DMS114 treated with DMSO at 0.1 percent for 48 hours (cell line): ENCODE measurements at regions not wholly inside any gene's neighbourhood (a gene's known extent, or its start where the extent isn't known, plus 50 kb on each side); places are given as distances from the start of the nearest gene placed in this dataset.

Source experiments
- DNase-seq: peaks from one replicate; lab custom pipeline; 2025; ENCODE audit not compliant: unreplicated experiment; lab: John Stamatoyannopoulos, UW

DNA sequence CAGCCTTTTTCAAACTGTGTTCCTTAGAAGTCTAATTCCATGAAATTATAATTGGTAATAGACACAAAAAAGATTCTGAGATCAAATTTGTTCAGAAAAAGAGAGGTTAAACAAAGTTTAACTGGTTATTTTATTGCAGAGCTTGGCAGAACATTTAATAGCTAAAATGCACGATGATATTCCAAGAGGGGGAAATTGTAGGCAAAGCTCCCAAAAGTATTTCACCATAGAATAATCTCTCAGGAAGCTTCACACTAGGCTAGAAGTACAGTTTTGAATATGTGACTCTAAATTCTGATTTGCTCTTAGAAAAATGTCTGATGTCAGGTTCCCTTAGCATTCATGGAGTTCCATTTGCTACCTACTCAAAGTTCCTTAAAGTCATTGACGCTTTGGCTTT lies 292.4 kb upstream of the SETBP1 start:
- DNase-seq, result no peak

GRCh38 chr18:44392933-44393332 lies 287.8 kb upstream of the SETBP1 start:
- no peak for DNase-seq

DNA sequence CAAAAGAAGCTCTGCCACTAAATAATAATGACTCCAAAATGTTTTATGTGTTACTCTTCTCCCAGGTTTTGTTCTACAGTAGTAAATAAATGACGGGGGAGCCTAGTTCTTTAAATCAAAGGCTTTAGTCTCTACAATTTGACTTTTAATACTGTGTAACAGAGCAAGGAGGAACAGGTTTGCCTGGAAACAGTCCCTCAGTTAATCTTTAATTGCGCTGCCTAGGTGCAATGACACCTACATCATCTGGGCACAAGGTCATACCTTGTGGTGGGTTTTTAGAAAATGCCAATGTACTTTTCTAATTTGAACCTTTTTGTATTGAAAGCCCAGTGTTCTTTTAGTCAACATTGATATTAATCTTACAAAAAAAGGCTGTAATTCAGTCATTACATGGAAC lies 287.3 kb upstream of the SETBP1 start:
- no peak for DNase-seq

GRCh38 chr18:44396550-44396949 lies 284.1 kb upstream of the SETBP1 start:
- no peak for DNase-seq

GRCh38 chr18:44409071-44409470 lies 271.6 kb upstream of the SETBP1 start:
- no peak for DNase-seq

GRCh38 chr18:44409515-44409914 lies 271.2 kb upstream of the SETBP1 start:
- no peak for DNase-seq

GRCh38 chr18:44410740-44411139 lies 269.9 kb upstream of the SETBP1 start:
- no peak for DNase-seq

- DNase-seq, result no peak
Observed at GRCh38 chr18:44411262-44411905, 269.3 kb upstream of the SETBP1 start.

GRCh38 chr18:44411976-44412375 lies 268.7 kb upstream of the SETBP1 start:
- no peak for DNase-seq

- DNase-seq, result no peak
Observed at GRCh38 chr18:44423814-44424644, 256.7 kb upstream of the SETBP1 start.

GRCh38 chr18:44424645-44425035 lies 256.0 kb upstream of the SETBP1 start:
- DNase-seq, result no peak

DNA sequence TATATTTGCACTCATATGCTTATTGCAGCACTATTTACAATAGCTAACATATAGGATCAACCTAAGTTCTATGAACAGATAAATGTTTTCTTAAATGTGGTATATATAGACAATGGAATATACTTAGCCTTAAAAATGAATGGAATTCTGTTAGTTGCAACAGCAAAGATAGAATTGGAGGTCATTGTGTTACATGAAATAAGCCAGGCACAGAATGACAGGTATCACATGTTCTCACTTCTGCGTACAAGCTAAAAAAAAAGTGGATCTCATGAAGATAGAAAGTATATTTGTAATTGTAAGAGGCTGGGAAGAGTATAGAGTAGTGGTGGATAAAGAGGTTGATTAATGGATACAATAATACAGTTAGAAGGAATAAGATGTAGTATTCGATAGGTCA lies 255.5 kb upstream of the SETBP1 start:
- DNase-seq, result no peak

DNA sequence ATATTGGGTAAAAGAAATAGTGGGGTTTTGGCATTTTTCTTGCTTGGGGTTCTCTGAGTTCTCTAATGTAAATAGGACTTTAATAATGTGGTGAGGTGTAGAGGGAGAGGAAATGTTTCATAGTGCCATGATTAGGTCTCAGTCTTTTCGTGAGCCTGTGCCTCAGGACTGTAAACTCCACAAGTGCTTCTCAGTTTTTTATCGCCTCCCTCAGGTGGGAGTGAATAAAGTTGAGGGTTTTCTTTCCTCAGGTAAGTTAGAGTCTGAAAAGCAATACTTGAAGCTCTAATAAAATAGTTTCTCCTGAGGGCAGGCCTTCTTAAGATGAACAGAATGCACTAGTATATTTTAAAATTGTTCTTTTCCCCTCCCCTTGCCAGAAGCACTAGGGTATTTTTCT lies 243.1 kb upstream of the SETBP1 start:
- DNase-seq, result no peak

DNA sequence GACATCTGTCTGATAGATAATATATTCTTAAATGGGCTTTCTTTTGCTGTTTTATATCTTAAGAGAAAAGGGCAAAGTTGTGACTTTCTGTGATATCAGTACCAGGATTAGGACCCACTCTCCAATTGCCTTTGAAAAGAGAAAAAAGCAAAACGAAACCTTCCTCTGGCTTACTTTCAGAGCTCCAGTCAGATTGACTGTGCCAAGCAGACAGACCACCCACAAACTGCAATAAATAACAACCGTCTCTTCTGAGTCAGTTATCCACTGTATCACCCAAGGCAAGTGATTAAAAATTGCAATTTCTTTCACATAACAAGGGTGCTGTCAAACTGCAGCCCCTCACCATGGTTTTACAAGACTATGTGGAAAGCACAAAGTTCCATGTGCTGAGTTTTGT lies 230.5 kb upstream of the SETBP1 start:
- DNase-seq, result no peak

DNA sequence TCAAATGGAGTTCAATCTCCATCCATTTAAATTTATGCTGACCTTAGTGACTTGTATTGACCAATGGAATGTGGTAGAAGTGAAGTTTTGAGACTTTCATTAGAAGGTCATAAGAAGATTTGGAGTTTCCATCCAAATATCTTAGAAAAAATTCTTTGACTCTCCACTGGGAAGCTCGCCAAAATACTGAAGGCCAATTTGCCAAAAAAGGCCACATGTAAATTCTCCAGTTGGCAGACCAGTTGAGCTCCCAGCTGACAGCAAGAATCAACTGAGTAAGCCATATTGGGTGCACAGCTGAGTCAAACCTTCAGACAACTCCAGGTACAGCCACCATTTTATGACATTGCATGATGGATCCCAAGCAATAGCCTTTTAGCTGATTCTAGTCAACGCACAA lies 228.3 kb upstream of the SETBP1 start:
- DNase-seq, result no peak

DNA sequence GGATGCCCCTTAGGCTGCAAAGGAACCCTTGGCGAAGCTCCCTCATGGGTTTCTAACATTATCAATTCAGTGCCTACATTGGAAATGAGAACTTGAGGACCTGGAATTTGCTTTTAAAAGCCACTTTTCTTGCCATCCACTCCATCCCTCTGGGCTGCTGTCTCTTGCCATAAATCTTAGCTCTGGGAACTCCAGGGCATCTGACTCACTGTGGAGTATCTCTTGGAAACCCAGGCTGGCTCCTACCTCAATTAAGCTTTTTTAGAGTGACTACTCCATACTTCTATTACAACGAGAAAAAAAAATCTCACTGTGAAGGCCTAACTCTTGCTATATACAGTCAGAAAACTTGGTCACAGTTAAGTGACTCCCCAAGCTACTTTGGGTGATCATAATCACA lies 227.2 kb upstream of the SETBP1 start:
- no peak for DNase-seq

DNA sequence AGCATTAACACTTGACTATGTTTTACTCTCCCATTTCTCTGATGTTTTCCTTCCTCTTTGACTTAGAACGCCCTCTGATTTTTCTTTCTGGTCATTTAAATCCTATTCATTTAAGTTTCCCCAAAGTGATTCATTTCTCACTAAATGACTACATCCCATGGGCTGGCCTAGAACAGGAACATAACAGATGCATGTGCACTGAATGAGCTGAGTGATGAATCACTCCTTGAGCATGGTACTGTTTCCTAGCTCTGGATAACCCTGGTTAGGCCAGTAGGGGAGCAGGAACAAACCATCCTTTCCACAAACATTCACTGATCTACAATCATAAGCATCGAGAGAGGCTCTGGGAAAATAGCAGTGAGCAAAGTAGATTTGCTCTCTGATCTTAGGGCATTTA lies 221.9 kb upstream of the SETBP1 start:
- no peak for DNase-seq

GRCh38 chr18:44464398-44465180 lies 216.1 kb upstream of the SETBP1 start:
- no peak for DNase-seq

GRCh38 chr18:44465381-44465841 lies 215.3 kb upstream of the SETBP1 start:
- no peak for DNase-seq

DNA sequence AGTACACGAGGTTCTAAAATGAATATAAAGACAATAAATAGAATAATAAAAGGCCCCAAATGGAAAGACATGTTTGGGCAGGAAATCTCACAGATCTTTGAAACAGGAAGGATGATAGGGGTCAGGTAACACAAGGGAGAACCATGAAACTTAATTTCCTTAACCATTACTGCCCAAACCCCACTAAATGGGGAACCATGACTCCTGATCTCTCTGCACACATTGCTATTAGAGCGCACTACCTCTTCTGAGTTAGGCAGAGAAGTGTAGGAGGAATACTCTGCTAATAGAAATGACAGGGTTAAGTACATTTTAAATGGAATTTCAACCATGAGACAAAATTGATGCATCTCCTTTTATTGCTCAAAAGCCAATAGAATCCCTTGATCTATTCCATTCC lies 213.7 kb upstream of the SETBP1 start:
- no peak for DNase-seq

GRCh38 chr18:44467718-44468117 lies 213.0 kb upstream of the SETBP1 start:
- no peak for DNase-seq
